ENCODE measurements at regions not wholly inside any gene's neighbourhood (a gene's known extent, or its start where the extent isn't known, plus 50 kb on each side); places are given as distances from the start of the nearest gene placed in this dataset.

GRCh38 chr4:100790836-100791615, 273.2 kb upstream of the EMCN start:
- CTCF ChIA-PET, result no interaction called here
- no peaks in the 10 kb centered on the region for H3K79me2 ChIP-seq (ENCODE audit: insufficient read depth, low read length)

More at GRCh38 chr4:100790836-100791615, 273.2 kb upstream of the EMCN start:
- no peaks in the 10 kb centered on the region for H3K9me2 ChIP-seq (ENCODE audit: insufficient read depth)
- ChIA-PET RAD21 (ENCODE audit: low non-redundant PET in 1 of 2, low total read pairs in 2 of 2, uncharacterized antibody in 2 of 2, unreplicated experiment in 2 of 2) (no interaction called here), POLR2A (no interaction called here)
- no peak overlapping the region for H3K9ac ChIP-seq (ENCODE audit: low read length)
- no peaks in the 10 kb centered on the region for H4K20me1 ChIP-seq (ENCODE audit: insufficient read depth)
- H3K4me2 ChIP-seq (ENCODE audit: low read length), result no peak overlapping the region
- H3K27ac ChIP-seq (ENCODE audit: low read depth, low read length), result no peak overlapping the region
- no TSS peak for BruUV-seq (replicated peaks)
- intact Hi-C loops (cut with micrococcal nuclease), result no loop called here
- no peaks in the 10 kb centered on the region for H3K9me3 ChIP-seq (ENCODE audit: control insufficient read depth in 1 of 2, insufficient read depth in 1 of 2, low read depth in 1 of 2, low read length in 2 of 2)
- H3K27me3 ChIP-seq (ENCODE audit: insufficient read depth, low read length), result no peaks in the 10 kb centered on the region
- H3K4me1 ChIP-seq (ENCODE audit: control insufficient read depth in 1 of 2, insufficient read depth in 2 of 2, low read length in 2 of 2), result no peaks in the 10 kb centered on the region
- H3K36me3 ChIP-seq (ENCODE audit: control insufficient read depth in 1 of 2, insufficient read depth in 2 of 2, low read length in 2 of 2), result no peaks in the 10 kb centered on the region
- DNase-seq (ENCODE audit: low read depth, low spot score) (no peak), ATAC-seq (no peak)
- H3K4me3 ChIP-seq (replicated peaks in 1 of 2; ENCODE audit: low read depth in 1 of 2, low read length in 2 of 2), result no peak overlapping the region
- H2AFZ ChIP-seq (ENCODE audit: low read depth, low read length, poor library complexity, severe bottlenecking), result no peak overlapping the region
- TF ChIP-seq SP1 (IDR thresholded peaks at IDR 0.05; ENCODE audit: low read depth), result no peak
- no peak for TF ChIP-seq ZBTB33 (IDR thresholded peaks at IDR 0.05; ENCODE audit: extremely low read depth, insufficient replicate concordance, low read length)
- no peak for TF ChIP-seq POLR2A (IDR thresholded peaks at IDR 0.05; ENCODE audit: borderline replicate concordance, extremely low read depth, insufficient read depth, insufficient read length)
- TF ChIP-seq, protein P1, sequence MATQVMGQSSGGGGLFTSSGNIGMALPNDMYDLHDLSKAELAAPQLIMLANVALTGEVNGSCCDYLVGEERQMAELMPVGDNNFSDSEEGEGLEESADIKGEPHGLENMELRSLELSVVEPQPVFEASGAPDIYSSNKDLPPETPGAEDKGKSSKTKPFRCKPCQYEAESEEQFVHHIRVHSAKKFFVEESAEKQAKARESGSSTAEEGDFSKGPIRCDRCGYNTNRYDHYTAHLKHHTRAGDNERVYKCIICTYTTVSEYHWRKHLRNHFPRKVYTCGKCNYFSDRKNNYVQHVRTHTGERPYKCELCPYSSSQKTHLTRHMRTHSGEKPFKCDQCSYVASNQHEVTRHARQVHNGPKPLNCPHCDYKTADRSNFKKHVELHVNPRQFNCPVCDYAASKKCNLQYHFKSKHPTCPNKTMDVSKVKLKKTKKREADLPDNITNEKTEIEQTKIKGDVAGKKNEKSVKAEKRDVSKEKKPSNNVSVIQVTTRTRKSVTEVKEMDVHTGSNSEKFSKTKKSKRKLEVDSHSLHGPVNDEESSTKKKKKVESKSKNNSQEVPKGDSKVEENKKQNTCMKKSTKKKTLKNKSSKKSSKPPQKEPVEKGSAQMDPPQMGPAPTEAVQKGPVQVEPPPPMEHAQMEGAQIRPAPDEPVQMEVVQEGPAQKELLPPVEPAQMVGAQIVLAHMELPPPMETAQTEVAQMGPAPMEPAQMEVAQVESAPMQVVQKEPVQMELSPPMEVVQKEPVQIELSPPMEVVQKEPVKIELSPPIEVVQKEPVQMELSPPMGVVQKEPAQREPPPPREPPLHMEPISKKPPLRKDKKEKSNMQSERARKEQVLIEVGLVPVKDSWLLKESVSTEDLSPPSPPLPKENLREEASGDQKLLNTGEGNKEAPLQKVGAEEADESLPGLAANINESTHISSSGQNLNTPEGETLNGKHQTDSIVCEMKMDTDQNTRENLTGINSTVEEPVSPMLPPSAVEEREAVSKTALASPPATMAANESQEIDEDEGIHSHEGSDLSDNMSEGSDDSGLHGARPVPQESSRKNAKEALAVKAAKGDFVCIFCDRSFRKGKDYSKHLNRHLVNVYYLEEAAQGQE (IDR thresholded peaks at IDR 0.05; ENCODE audit: low read depth), result no peak
- no peak for TF ChIP-seq POLR2AphosphoS5 (IDR thresholded peaks at IDR 0.05; ENCODE audit: low read depth, low read length)
- no peak for TF ChIP-seq YY1 (IDR thresholded peaks at IDR 0.05; ENCODE audit: extremely low read depth, insufficient replicate concordance, low read depth, low read length)
- no peak for TF ChIP-seq SIN3A (IDR thresholded peaks at IDR 0.05; ENCODE audit: low read depth)
- TF ChIP-seq RAD21 (IDR thresholded peaks at IDR 0.05; ENCODE audit: low read depth), result no peak
- TF ChIP-seq ZFX (IDR thresholded peaks at IDR 0.05), result no peak; the same call in 1 of the 2 replicates
- no peak for TF ChIP-seq EGR1 (IDR thresholded peaks at IDR 0.05; ENCODE audit: low read depth)
- TF ChIP-seq CBX3 (IDR thresholded peaks at IDR 0.05; ENCODE audit: low read depth), result no peak
- no peak for TF ChIP-seq ELF1 (IDR thresholded peaks at IDR 0.05; ENCODE audit: borderline replicate concordance, low read depth)
- TF ChIP-seq EZH2phosphoT487 (IDR thresholded peaks at IDR 0.05; ENCODE audit: borderline replicate concordance), result no peak
- TF ChIP-seq FOSL1 (IDR thresholded peaks at IDR 0.05; ENCODE audit: low read depth), result no peak
- no peak for TF ChIP-seq ATF3 (IDR thresholded peaks at IDR 0.05)
- TF ChIP-seq, protein P2, sequence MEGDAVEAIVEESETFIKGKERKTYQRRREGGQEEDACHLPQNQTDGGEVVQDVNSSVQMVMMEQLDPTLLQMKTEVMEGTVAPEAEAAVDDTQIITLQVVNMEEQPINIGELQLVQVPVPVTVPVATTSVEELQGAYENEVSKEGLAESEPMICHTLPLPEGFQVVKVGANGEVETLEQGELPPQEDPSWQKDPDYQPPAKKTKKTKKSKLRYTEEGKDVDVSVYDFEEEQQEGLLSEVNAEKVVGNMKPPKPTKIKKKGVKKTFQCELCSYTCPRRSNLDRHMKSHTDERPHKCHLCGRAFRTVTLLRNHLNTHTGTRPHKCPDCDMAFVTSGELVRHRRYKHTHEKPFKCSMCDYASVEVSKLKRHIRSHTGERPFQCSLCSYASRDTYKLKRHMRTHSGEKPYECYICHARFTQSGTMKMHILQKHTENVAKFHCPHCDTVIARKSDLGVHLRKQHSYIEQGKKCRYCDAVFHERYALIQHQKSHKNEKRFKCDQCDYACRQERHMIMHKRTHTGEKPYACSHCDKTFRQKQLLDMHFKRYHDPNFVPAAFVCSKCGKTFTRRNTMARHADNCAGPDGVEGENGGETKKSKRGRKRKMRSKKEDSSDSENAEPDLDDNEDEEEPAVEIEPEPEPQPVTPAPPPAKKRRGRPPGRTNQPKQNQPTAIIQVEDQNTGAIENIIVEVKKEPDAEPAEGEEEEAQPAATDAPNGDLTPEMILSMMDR (IDR thresholded peaks at IDR 0.05 in 2 of 3, conservative IDR thresholded peaks at IDR 0.05 in 1 of 3; ENCODE audit: borderline replicate concordance in 1 of 3, insufficient read depth in 1 of 3, low read depth in 2 of 3, low read length in 2 of 3), result no peak
- TF ChIP-seq ZNF274 (IDR thresholded peaks at IDR 0.05; ENCODE audit: low read depth, low read length), result no peak
